Hepatocyte (in vitro differentiated cells): ENCODE measurements at regions not wholly inside any gene's neighbourhood (a gene's known extent, or its start where the extent isn't known, plus 50 kb on each side); places are given as distances from the start of the nearest gene placed in this dataset.
"Not testable (repeated sequence)": the region's sequence is repeated elsewhere in the genome, so short reads cannot be mapped to it uniquely, and the experiment has no call there.

ENCODE experiments used
- DNase-seq: peaks from one replicate; pipeline ENCODE4 v3.0.0-alpha.2; 2016; ENCODE audit warnings: low spot score
- H2AFZ ChIP-seq: fragments of 200-600 bp; sonication (generic); 2 replicates; pipeline ENCODE4 v1.6.0; 2016; ENCODE audit warnings: antibody characterized with exemption, mild to moderate bottlenecking
- H3K27ac ChIP-seq: fragments of 200-600 bp; sonication (generic); 2 replicates; pipeline ENCODE4 v1.5.1; 2016; ENCODE audit warnings: mild to moderate bottlenecking
- H3K27me3 ChIP-seq: fragments of 200-600 bp; sonication (generic); 2 replicates; pipeline ENCODE4 v1.6.1; 2016
- H3K36me3 ChIP-seq: fragments of 200-600 bp; sonication (generic); replicated peaks from 2 replicates; pipeline ENCODE4 v1.5.1; 2016; ENCODE audit warnings: low read depth; ENCODE audit not compliant: insufficient read depth
- H3K4me1 ChIP-seq: fragments of 200-600 bp; sonication (generic); 2 replicates; pipeline ENCODE4 v1.5.1; 2016; ENCODE audit warnings: mild to moderate bottlenecking, moderate library complexity; ENCODE audit not compliant: insufficient read depth
- H3K4me2 ChIP-seq: fragments of 200-600 bp; sonication (generic); 2 replicates; pipeline ENCODE4 v1.6.0; 2016
- H3K4me3 ChIP-seq: fragments of 200-600 bp; sonication (generic); 2 replicates; pipeline ENCODE4 v1.5.1; 2016; ENCODE audit warnings: mild to moderate bottlenecking
- H3K79me2 ChIP-seq: fragments of 200-600 bp; sonication (generic); 2 replicates; pipeline ENCODE4 v1.6.0; 2017; ENCODE audit warnings: mild to moderate bottlenecking
- H3K9me2 ChIP-seq: fragments of 200-600 bp; sonication (generic); replicated peaks from 2 replicates; pipeline ENCODE4 v1.6.0; 2017; ENCODE audit warnings: mild to moderate bottlenecking; ENCODE audit not compliant: insufficient read depth
- H3K9me3 ChIP-seq: fragments of 200-600 bp; sonication (generic); 2 replicates; pipeline ENCODE4 v1.5.1; 2016; ENCODE audit warnings: low read depth, mild to moderate bottlenecking
- H4K20me1 ChIP-seq: fragments of 200-600 bp; sonication (generic); 2 replicates; pipeline ENCODE4 v1.6.0; 2016; ENCODE audit warnings: mild to moderate bottlenecking; ENCODE audit not compliant: insufficient read depth, poor library complexity, severe bottlenecking
- CTCF ChIP-seq: fragments of 200-600 bp; sonication (generic); IDR thresholded peaks from 2 replicates; pipeline ENCODE4 v1.5.1; 2016; ENCODE audit warnings: antibody characterized with exemption, mild to moderate bottlenecking; ENCODE audit not compliant: poor library complexity
- EZH2 ChIP-seq: fragments of 200-600 bp; sonication (generic); IDR thresholded peaks from 2 replicates; pipeline ENCODE4 v1.6.1; 2016; ENCODE audit warnings: antibody characterized with exemption, mild to moderate bottlenecking, borderline replicate concordance
- EZH2phosphoT487 ChIP-seq: fragments of 200-600 bp; sonication (generic); IDR thresholded peaks from one replicate; pipeline ENCODE4 v1.6.1; 2018; ENCODE audit warnings: antibody characterized with exemption, mild to moderate bottlenecking, low read depth, moderate library complexity; ENCODE audit not compliant: unreplicated experiment, severe bottlenecking
- WGBS: methylation state at CpG from one replicate; pipeline ENCODE4 v1.1.6; 2016; ENCODE audit warnings: low lambda C conversion rate; ENCODE audit errors: missing lambda C conversion rate; 5-methylcytosine and 5-hydroxymethylcytosine counted together

GRCh38 chr6:144969154-144969553 is 684.0 kb downstream of the UTRN start:
- H3K79me2 ChIP-seq: no peaks in the 10 kb centered on the region
- H3K4me3 ChIP-seq: no peak overlapping the region
- WGBS: 65% methylated on average over 3 of the region's 3 CpGs
- no peak overlapping the region for H3K27ac ChIP-seq
- no peaks in the 10 kb centered on the region for H3K36me3 ChIP-seq
- no peaks in the 10 kb centered on the region for H3K9me2 ChIP-seq
- H3K9me3 ChIP-seq: no peaks in the 10 kb centered on the region
- no peaks in the 10 kb centered on the region for H3K4me1 ChIP-seq
- H3K27me3 ChIP-seq: no peaks in the 10 kb centered on the region
- no peak overlapping the region for H3K4me2 ChIP-seq
- H4K20me1 ChIP-seq: no peaks in the 10 kb centered on the region
- TF ChIP-seq EZH2phosphoT487 (no peak), EZH2 (no peak), CTCF (no peak)
- H2AFZ ChIP-seq: no peak overlapping the region
- no peak for DNase-seq

- no peak for TF ChIP-seq EZH2phosphoT487
- TF ChIP-seq EZH2: no peak
- no peak for TF ChIP-seq CTCF
- no peaks in the 10 kb centered on the region for H3K79me2 ChIP-seq
- no peak overlapping the region for H3K4me2 ChIP-seq
- no peaks in the 10 kb centered on the region for H3K9me3 ChIP-seq
- no peaks in the 10 kb centered on the region for H3K4me1 ChIP-seq
- H3K36me3 ChIP-seq: no peaks in the 10 kb centered on the region
- H3K4me3 ChIP-seq: no peak overlapping the region
- no peaks in the 10 kb centered on the region for H4K20me1 ChIP-seq
- 73% methylated on average over 6 of the region's 6 CpGs for WGBS
- no peak overlapping the region for H3K27ac ChIP-seq
- DNase-seq: no peak
- H3K9me2 ChIP-seq: no peaks in the 10 kb centered on the region
- no peaks in the 10 kb centered on the region for H3K27me3 ChIP-seq
- no peak overlapping the region for H2AFZ ChIP-seq
Observed at GRCh38 chr6:144969602-144970272, 684.6 kb downstream of the UTRN start.

GRCh38 chr6:144977250-144977864 is 692.2 kb downstream of the UTRN start:
- H3K4me3 ChIP-seq, H3K9me2 ChIP-seq, H4K20me1 ChIP-seq, H3K4me1 ChIP-seq, H3K9me3 ChIP-seq, H3K36me3 ChIP-seq, H3K27me3 ChIP-seq, H3K79me2 ChIP-seq: not testable (repeated sequence)
- DNase-seq: peak; percentile 64
- Histone ChIP-seq H3K27ac (peak overlapping the region; percentile 39), H3K4me2 (peak overlapping the region; percentile 58), H2AFZ (peak overlapping the region; percentile 46)
- 45% methylated on average over 8 of the region's 8 CpGs for WGBS

DNA sequence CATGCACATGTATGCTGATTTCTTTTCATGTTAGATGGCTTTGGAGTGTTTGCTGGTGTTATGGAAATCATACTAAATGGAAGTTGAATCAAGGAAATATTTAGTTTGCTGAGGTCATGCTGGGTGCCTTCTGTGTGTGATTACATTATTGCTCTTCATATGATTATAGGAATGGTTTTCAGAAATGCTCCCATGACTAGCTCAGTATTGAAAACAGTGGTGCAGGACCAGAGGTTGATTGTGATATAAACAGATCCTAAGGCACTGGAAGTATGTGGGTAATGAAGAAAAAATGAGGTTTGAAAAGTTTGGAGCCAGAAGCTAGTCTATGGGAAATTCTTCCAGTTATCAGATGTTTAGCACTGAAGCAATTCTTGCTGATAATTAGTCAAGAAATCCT is 693.1 kb downstream of the UTRN start:
- DNase-seq: no peak
- Histone ChIP-seq H3K9me3 (no peaks in the 10 kb centered on the region), H3K36me3 (no peaks in the 10 kb centered on the region), H3K27me3 (no peaks in the 10 kb centered on the region), H3K79me2 (no peaks in the 10 kb centered on the region), H2AFZ (no peak overlapping the region), H3K4me3 (no peak overlapping the region), H3K9me2 (no peaks in the 10 kb centered on the region), H4K20me1 (no peaks in the 10 kb centered on the region), H3K27ac (no peak overlapping the region), H3K4me2 (no peak overlapping the region), H3K4me1 (peaks cover 6% of the 10 kb centered on the region)
- TF ChIP-seq EZH2phosphoT487: no peak
- no peak for TF ChIP-seq EZH2
- no peak for TF ChIP-seq CTCF
